ENCODE measurements at regions not wholly inside any gene's neighbourhood (a gene's known extent, or its start where the extent isn't known, plus 50 kb on each side); places are given as distances from the start of the nearest gene placed in this dataset.

GRCh38 chr1:189429610-189430009, 1048.1 kb downstream of the BRINP3 start:
- DNase-seq (ENCODE audit: low read depth): no peak
- no peak overlapping the region for H3K4me3 ChIP-seq (ENCODE audit: low read depth, low read length)

GRCh38 chr1:189431447-189431846, 1046.2 kb downstream of the BRINP3 start:
- peak; percentile 76 for DNase-seq (ENCODE audit: low read depth)
- no peak overlapping the region for H3K4me3 ChIP-seq (ENCODE audit: low read depth, low read length)

- no peak for DNase-seq (ENCODE audit: low read depth)
- no peak overlapping the region for H3K4me3 ChIP-seq (ENCODE audit: low read depth, low read length)
Observed at GRCh38 chr1:189432753-189433152, 1044.9 kb downstream of the BRINP3 start.

GRCh38 chr1:189434461-189434860, 1043.2 kb downstream of the BRINP3 start:
- DNase-seq (ENCODE audit: low read depth): no peak

GRCh38 chr1:189435398-189435797, 1042.3 kb downstream of the BRINP3 start:
- DNase-seq (ENCODE audit: low read depth): no peak
- H3K4me3 ChIP-seq (ENCODE audit: low read depth, low read length): no peak overlapping the region

More at GRCh38 chr1:189434461-189434860, 1043.2 kb downstream of the BRINP3 start:
- no peak overlapping the region for H3K4me3 ChIP-seq (ENCODE audit: low read depth, low read length)

GRCh38 chr1:189438808-189439207, 1038.9 kb downstream of the BRINP3 start:
- no peak overlapping the region for H3K4me3 ChIP-seq (ENCODE audit: low read depth, low read length)
- no peak for DNase-seq (ENCODE audit: low read depth)

GRCh38 chr1:189463166-189463565, 1014.5 kb downstream of the BRINP3 start:
- no peak for DNase-seq (ENCODE audit: low read depth)

GRCh38 chr1:189496768-189497167, 980.9 kb downstream of the BRINP3 start:
- H3K4me3 ChIP-seq (ENCODE audit: low read depth, low read length): no peak overlapping the region
- DNase-seq (ENCODE audit: low read depth): no peak

More at GRCh38 chr1:189463166-189463565, 1014.5 kb downstream of the BRINP3 start:
- H3K4me3 ChIP-seq (ENCODE audit: low read depth, low read length): no peak overlapping the region

- H3K4me3 ChIP-seq (ENCODE audit: low read depth, low read length): no peak overlapping the region
- DNase-seq (ENCODE audit: low read depth): no peak
Observed at GRCh38 chr1:189499736-189500135, 977.9 kb downstream of the BRINP3 start.

- H3K4me3 ChIP-seq (ENCODE audit: low read depth, low read length): no peak overlapping the region
- DNase-seq (ENCODE audit: low read depth): peak; percentile 11
Observed at GRCh38 chr1:189500778-189501177, 976.9 kb downstream of the BRINP3 start.

- H3K4me3 ChIP-seq (ENCODE audit: low read depth, low read length): no peak overlapping the region
- no peak for DNase-seq (ENCODE audit: low read depth)
Observed at GRCh38 chr1:189510827-189511226, 966.8 kb downstream of the BRINP3 start.

- H3K4me3 ChIP-seq (ENCODE audit: low read depth, low read length): no peak overlapping the region
- no peak for DNase-seq (ENCODE audit: low read depth)
Observed at GRCh38 chr1:189513091-189513490, 964.6 kb downstream of the BRINP3 start.

GRCh38 chr1:189522441-189522840, 955.2 kb downstream of the BRINP3 start:
- no peak for DNase-seq (ENCODE audit: low read depth)

GRCh38 chr1:189524501-189524900, 953.2 kb downstream of the BRINP3 start:
- DNase-seq (ENCODE audit: low read depth): no peak
- no peak overlapping the region for H3K4me3 ChIP-seq (ENCODE audit: low read depth, low read length)

More at GRCh38 chr1:189522441-189522840, 955.2 kb downstream of the BRINP3 start:
- no peak overlapping the region for H3K4me3 ChIP-seq (ENCODE audit: low read depth, low read length)

GRCh38 chr1:189530162-189530561, 947.5 kb downstream of the BRINP3 start:
- H3K4me3 ChIP-seq (ENCODE audit: low read depth, low read length): no peak overlapping the region
- DNase-seq (ENCODE audit: low read depth): no peak

GRCh38 chr1:189538271-189538670, 939.4 kb downstream of the BRINP3 start:
- DNase-seq (ENCODE audit: low read depth): no peak
- H3K4me3 ChIP-seq (ENCODE audit: low read depth, low read length): no peak overlapping the region

- DNase-seq (ENCODE audit: low read depth): no peak
- H3K4me3 ChIP-seq (ENCODE audit: low read depth, low read length): no peak overlapping the region
Observed at GRCh38 chr1:189550498-189550897, 927.2 kb downstream of the BRINP3 start.

GRCh38 chr1:189563784-189564183, 913.9 kb downstream of the BRINP3 start:
- H3K4me3 ChIP-seq (ENCODE audit: low read depth, low read length): no peak overlapping the region
- DNase-seq (ENCODE audit: low read depth): no peak

- no peak for DNase-seq (ENCODE audit: low read depth)
- no peak overlapping the region for H3K4me3 ChIP-seq (ENCODE audit: low read depth, low read length)
Observed at GRCh38 chr1:189567890-189568289, 909.8 kb downstream of the BRINP3 start.

- H3K4me3 ChIP-seq (ENCODE audit: low read depth, low read length): no peak overlapping the region
- DNase-seq (ENCODE audit: low read depth): no peak
Observed at GRCh38 chr1:189596197-189596596, 881.5 kb downstream of the BRINP3 start.

- no peak overlapping the region for H3K4me3 ChIP-seq (ENCODE audit: low read depth, low read length)
- no peak for DNase-seq (ENCODE audit: low read depth)
Observed at GRCh38 chr1:189597083-189597482, 880.6 kb downstream of the BRINP3 start.

- H3K4me3 ChIP-seq (ENCODE audit: low read depth, low read length): no peak overlapping the region
- DNase-seq (ENCODE audit: low read depth): no peak
Observed at GRCh38 chr1:189605226-189605625, 872.4 kb downstream of the BRINP3 start.

Measured in skeletal muscle cell (primary cell).